GM18870 (cell line): ENCODE measurements at regions not wholly inside any gene's neighbourhood (a gene's known extent, or its start where the extent isn't known, plus 50 kb on each side); places are given as distances from the start of the nearest gene placed in this dataset.
"Not testable (repeated sequence)": the region's sequence is repeated elsewhere in the genome, so short reads cannot be mapped to it uniquely, and the experiment has no call there.

Experiments used
- ATAC-seq: cut with Tn5 transposase; IDR thresholded peaks from one replicate; pipeline ENCODE4 v1.9.1; 2021; ENCODE audit warnings: moderate library complexity; ENCODE audit not compliant: unreplicated experiment

DNA sequence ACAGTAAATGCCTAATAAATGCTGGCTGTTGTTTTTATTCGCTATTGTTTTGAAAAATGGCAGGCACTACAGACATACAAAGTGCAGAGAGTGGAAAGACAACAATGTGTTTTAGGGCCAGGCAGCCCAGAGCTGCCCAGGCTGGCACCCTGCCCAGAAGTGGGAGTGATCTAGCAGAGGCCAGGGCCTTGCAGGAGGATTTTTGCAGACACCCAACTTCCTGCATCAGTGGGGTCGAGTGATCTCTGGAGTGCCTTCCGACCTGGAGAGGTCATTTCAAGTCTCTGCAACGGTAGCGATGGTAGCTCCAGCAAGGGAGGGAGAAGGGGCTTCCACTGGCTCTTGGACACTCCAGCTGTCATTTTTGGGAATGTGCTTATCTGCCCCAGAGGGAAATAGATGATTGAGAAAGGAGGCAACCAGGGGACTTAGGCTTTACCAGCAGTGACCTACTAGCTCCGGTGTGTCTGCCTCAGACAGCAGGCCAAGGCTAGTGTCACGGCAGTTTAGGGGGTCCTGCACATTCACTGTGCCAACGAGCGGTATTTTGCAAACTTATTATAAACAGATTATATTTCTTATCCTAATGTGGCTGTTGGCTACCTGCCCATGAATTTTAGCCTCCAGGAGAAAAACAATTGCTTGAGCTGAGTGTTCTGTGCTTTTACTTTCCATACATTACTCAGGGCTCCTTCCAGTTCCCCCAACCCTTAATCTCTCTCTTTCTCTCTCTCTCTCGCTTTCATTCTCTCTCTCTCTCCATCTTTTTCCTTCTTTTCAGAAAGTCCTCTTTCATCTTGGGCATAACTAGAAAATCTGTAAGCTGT, 153.9 kb upstream of the PLGLB2 start:
- not testable (repeated sequence) for ATAC-seq

DNA sequence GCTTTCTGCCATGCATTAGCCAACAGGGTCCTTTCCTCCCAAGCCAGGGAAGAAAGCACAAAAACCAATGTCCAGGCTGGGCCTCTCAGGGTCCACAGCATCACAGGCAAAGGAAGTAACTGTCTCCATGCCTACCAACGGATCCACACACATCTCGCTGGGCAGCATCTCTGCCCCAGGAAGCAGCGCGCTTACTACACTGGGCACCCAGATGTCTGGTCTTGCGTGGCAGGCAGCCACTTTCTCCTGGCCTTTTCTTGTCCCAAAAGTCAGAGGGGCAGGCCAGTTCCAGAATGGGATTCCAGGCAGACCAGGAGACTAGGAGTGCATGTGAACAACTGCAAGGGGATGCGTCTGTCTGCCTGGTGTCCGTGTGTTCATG, 153.3 kb upstream of the PLGLB2 start:
- ATAC-seq: not testable (repeated sequence)

- not testable (repeated sequence) for ATAC-seq
Observed at GRCh38 chr2:87595017-87595416, 152.9 kb upstream of the PLGLB2 start.

- ATAC-seq: not testable (repeated sequence)
Observed at GRCh38 chr2:87600961-87601360, 146.9 kb upstream of the PLGLB2 start.

GRCh38 chr2:87602118-87602517, 145.8 kb upstream of the PLGLB2 start:
- not testable (repeated sequence) for ATAC-seq

DNA sequence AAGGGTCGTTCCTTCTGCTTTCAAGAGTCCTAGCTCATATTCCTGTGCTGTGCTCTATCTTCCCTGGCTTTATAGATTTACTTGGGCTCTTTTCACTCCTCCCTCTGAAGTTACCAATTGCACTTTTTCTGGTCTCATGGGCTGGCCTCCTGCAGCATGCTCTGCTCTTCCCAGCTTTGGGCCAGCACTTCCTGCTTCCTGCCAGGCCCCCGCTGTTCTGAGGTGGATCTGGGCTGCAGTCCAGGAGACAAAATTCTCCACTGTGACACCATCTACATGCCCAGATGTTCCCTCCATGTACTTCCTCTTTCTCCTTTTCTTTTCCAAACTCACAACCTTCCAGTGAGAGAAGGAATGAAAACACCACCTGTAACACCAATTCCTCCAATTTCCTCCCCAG, 145.2 kb upstream of the PLGLB2 start:
- ATAC-seq: not testable (repeated sequence)

GRCh38 chr2:87603418-87604278, 144.2 kb upstream of the PLGLB2 start:
- not testable (repeated sequence) for ATAC-seq

GRCh38 chr2:87604279-87604818, 143.5 kb upstream of the PLGLB2 start:
- not testable (repeated sequence) for ATAC-seq

DNA sequence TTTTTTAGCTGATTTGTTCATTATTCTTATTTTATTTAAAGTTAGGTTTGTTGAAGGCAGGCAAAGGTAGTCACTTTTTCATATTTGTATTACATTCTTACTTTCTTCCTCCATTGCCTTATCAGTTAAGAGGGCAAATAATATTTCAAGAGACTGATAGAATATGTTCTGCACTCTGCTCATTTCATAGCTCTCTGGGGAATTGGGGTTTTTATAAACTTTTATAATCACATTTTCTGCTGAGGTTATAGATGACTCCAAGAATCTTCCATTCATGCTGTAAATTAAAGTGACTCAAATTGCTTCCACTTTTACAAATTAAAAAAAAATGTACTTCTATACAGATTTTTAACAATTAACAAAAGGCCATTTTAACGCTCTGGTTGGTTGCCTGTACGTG, 142.9 kb upstream of the PLGLB2 start:
- not testable (repeated sequence) for ATAC-seq

DNA sequence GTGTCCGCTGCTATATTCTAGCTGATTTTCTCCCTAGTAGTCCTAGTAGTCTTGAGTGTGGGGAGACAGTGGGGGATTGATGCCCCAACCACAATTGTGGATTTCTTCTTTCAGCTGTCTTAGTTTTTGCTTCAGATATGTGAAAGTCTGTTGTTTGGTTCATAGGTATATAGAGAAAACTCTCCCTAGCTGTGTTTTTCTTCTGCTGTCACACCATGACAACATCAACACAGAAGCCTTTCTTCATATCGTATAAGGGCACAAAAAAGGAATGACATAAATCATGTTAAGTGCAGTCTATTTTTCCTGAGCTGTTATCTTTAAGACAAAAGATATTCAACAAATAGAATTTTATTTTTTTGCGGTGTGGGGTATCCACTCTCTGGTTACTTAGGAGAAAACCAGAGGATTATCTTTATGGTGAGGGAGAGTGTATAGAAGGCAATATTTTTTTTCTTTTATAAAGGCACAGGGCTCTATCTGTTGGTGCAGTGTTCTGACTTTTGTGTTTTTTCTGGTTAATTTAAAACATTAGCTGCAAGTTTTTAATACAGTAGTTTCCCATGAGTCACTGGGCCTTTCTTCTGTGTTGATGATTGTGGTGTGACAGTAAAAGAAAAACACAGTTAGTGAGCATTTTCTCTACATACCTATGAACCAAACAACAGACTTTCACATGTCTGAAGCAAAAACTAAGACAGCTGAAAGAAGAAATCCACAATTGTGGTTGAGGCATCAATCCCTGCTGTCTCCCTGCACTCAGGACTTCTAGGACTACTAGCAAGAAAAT, 139.3 kb upstream of the PLGLB2 start:
- not testable (repeated sequence) for ATAC-seq

DNA sequence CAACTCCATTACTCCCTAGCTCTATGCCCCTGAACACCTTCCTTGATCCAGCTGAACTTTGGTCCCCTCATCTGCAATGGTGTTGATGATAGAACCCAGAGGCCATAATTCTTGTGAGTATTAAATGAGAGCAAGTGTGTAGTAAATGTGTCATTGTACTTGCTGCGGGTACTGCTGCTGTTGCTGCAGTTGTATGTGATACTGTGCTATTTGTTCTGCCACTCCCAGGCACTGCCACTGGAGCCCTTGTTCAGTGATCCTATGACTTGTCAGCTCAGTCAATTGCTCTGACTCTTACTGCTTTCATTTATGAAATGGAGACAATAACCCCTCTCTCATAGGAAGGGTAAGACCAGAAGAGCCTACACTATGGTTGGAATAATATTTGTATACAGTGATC, 136.9 kb upstream of the PLGLB2 start:
- ATAC-seq: not testable (repeated sequence)

DNA sequence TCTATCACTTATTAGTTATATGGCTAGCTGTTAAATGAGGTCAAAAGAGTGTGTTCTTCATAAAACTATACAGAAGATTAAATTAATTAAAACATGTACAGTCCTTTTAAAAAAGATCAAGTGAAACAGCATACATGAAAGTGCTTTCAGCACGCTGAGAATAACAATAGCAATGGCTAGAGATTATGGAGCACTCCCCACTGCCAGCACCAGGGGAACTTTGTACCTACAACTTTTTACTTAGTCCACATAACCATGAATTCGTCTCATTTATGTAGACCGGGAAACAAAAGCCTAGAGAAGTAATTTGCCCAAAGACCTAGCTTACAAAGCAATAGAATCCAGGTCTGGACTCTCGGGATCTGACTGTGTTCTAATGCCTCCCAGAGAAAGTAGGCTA, 136.5 kb upstream of the PLGLB2 start:
- not testable (repeated sequence) for ATAC-seq

DNA sequence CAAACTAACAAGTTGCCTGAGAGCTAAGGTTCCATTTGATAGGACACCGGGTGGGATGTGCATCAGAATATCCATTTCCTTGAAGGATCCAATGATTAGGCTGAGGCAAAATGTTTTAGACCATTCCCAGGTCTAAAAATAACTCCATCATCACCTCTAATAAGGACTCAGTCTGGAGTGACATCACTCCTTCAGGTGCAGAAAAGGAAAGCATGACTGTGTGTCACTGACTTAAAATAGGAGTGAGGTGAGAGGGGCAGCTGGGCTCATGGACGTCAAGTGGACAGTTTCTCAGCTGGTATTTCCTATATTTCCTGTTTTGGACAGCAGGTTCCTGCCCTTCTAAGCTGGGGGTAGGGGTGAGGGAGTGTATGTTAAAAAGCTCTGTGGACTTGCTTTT, 135.9 kb upstream of the PLGLB2 start:
- ATAC-seq: not testable (repeated sequence)

- not testable (repeated sequence) for ATAC-seq
Observed at GRCh38 chr2:87614829-87615434, 133.0 kb upstream of the PLGLB2 start.

GRCh38 chr2:87619121-87619520, 128.8 kb upstream of the PLGLB2 start:
- ATAC-seq: not testable (repeated sequence)

GRCh38 chr2:87621139-87621538, 126.7 kb upstream of the PLGLB2 start:
- ATAC-seq: not testable (repeated sequence)

DNA sequence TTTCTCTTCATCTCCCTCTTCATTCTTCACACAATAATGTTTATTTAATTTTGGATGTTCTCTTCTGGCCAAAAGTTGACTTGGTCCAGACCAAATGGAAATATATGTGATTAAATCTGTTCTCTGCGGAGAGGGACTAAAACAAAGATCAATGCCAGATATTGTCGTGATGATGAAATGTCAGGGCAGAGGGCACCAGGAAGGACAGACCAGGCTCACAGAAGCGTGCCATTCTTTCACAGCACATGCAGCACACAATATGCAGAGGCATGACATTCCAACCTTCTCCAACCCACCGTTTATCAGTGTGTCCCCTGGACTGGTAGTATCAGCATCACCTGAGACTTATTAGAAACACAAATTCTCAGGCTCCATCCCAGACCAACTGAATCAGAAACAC, 125.2 kb upstream of the PLGLB2 start:
- not testable (repeated sequence) for ATAC-seq

GRCh38 chr2:87629491-87630458, 118.1 kb upstream of the PLGLB2 start:
- not testable (repeated sequence) for ATAC-seq

DNA sequence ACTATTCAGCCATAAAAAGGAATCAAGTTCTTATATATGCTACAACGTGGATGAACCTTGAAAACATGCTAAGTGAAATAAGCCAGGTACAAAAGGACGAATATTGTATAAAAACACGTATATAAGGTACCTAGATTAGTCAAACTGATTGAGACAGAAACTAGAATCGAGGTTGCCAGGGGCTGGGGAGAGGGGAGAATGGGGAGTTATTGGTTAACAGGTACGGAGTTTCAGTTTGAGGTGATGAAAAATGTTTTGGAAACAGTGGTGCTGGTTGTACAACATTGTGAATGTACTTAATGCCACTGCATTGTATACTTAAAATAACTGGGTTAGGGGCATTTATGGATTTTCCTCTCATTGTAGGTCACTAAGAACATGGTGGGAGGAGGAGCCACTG, 117.0 kb upstream of the PLGLB2 start:
- ATAC-seq: not testable (repeated sequence)
